ENCODE measurements at regions not wholly inside any gene's neighbourhood (a gene's known extent, or its start where the extent isn't known, plus 50 kb on each side); places are given as distances from the start of the nearest gene placed in this dataset.

DNA sequence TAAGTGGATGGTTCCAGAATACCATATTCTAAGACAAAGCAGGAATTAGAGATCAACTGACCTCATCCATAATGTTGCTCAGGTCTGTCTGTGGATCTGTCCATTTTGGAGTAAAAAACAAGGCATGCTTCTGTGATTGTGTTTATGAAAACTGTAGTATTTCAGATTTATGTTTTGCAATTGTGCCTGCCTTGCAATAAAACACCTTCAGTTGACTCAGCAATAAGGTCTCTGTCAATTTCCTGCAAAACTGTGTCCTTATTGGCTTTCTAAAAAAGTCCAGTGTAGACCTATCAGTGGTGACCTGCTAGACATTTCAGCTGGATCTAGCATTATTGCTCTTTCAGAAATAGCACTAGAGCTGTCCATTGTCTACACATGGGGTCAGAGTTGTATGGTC is 409.5 kb upstream of the AZI2 start:
- no peaks in the 10 kb centered on the region for H3K79me2 ChIP-seq (ENCODE audit: insufficient read depth, low read length)
- H2AFZ ChIP-seq (ENCODE audit: low read length): no peak overlapping the region
- no peak overlapping the region for H3K4me3 ChIP-seq (ENCODE audit: low read depth, low read length, poor library complexity, severe bottlenecking)
- no peak for TF ChIP-seq EZH2 (IDR thresholded peaks at IDR 0.05; ENCODE audit: borderline replicate concordance, low read length)
- TF ChIP-seq, protein P1, sequence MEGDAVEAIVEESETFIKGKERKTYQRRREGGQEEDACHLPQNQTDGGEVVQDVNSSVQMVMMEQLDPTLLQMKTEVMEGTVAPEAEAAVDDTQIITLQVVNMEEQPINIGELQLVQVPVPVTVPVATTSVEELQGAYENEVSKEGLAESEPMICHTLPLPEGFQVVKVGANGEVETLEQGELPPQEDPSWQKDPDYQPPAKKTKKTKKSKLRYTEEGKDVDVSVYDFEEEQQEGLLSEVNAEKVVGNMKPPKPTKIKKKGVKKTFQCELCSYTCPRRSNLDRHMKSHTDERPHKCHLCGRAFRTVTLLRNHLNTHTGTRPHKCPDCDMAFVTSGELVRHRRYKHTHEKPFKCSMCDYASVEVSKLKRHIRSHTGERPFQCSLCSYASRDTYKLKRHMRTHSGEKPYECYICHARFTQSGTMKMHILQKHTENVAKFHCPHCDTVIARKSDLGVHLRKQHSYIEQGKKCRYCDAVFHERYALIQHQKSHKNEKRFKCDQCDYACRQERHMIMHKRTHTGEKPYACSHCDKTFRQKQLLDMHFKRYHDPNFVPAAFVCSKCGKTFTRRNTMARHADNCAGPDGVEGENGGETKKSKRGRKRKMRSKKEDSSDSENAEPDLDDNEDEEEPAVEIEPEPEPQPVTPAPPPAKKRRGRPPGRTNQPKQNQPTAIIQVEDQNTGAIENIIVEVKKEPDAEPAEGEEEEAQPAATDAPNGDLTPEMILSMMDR (IDR thresholded peaks at IDR 0.05; ENCODE audit: low read length): no peak
- no peaks in the 10 kb centered on the region for H3K4me1 ChIP-seq (ENCODE audit: insufficient read depth, low read length, severe bottlenecking)
- no peaks in the 10 kb centered on the region for H3K27me3 ChIP-seq (ENCODE audit: insufficient read depth, low read length)
- no peaks in the 10 kb centered on the region for H3K9me3 ChIP-seq (ENCODE audit: low read length)
- H3K27ac ChIP-seq (ENCODE audit: low read depth, low read length, poor library complexity, severe bottlenecking): no peak overlapping the region
- no peak overlapping the region for H3K4me2 ChIP-seq (ENCODE audit: low read length)
- H4K20me1 ChIP-seq (ENCODE audit: insufficient read depth, low read length): no peaks in the 10 kb centered on the region
- no peaks in the 10 kb centered on the region for H3K9me2 ChIP-seq (ENCODE audit: low read depth, low read length)
- H3K9ac ChIP-seq (ENCODE audit: low read length): no peak overlapping the region
- H3F3A ChIP-seq (ENCODE audit: insufficient read depth, low read length): no peaks in the 10 kb centered on the region
- H3K36me3 ChIP-seq (ENCODE audit: insufficient read depth, low read length): no peaks in the 10 kb centered on the region

DNA sequence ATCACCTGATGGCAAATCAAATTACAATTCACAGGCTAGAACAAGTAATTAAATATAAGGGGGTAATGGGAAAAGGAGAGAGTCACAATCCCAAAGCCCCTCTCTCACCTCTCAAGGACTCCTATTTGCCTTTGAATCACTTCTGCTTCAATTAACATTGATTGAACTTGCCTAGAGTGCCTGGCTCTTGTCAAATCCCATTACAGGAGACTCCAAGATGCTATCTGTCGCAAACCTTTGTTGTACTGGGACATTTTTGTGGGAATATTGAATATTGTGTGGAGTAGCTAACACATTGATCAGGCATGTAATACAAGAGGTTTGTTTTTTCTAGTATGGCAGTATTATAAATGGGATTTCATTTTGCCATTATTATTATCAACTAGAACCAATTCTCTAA is 412.8 kb upstream of the AZI2 start:
- TF ChIP-seq, protein P1 (IDR thresholded peaks at IDR 0.05; ENCODE audit: low read length): no peak
- no peak for TF ChIP-seq EZH2 (IDR thresholded peaks at IDR 0.05; ENCODE audit: borderline replicate concordance, low read length)
- H3K9ac ChIP-seq (ENCODE audit: low read length): no peak overlapping the region
- H3F3A ChIP-seq (ENCODE audit: insufficient read depth, low read length): no peaks in the 10 kb centered on the region
- no peaks in the 10 kb centered on the region for H3K9me2 ChIP-seq (ENCODE audit: low read depth, low read length)
- H3K79me2 ChIP-seq (ENCODE audit: insufficient read depth, low read length): no peaks in the 10 kb centered on the region
- no peak overlapping the region for H3K4me2 ChIP-seq (ENCODE audit: low read length)
- no peak overlapping the region for H3K4me3 ChIP-seq (ENCODE audit: low read depth, low read length, poor library complexity, severe bottlenecking)
- no peaks in the 10 kb centered on the region for H4K20me1 ChIP-seq (ENCODE audit: insufficient read depth, low read length)
- H2AFZ ChIP-seq (ENCODE audit: low read length): no peak overlapping the region
- no peaks in the 10 kb centered on the region for H3K4me1 ChIP-seq (ENCODE audit: insufficient read depth, low read length, severe bottlenecking)
- no peak overlapping the region for H3K27ac ChIP-seq (ENCODE audit: low read depth, low read length, poor library complexity, severe bottlenecking)
- H3K36me3 ChIP-seq (ENCODE audit: insufficient read depth, low read length): no peaks in the 10 kb centered on the region
- H3K9me3 ChIP-seq (ENCODE audit: low read length): no peaks in the 10 kb centered on the region
- H3K27me3 ChIP-seq (ENCODE audit: insufficient read depth, low read length): no peaks in the 10 kb centered on the region

DNA sequence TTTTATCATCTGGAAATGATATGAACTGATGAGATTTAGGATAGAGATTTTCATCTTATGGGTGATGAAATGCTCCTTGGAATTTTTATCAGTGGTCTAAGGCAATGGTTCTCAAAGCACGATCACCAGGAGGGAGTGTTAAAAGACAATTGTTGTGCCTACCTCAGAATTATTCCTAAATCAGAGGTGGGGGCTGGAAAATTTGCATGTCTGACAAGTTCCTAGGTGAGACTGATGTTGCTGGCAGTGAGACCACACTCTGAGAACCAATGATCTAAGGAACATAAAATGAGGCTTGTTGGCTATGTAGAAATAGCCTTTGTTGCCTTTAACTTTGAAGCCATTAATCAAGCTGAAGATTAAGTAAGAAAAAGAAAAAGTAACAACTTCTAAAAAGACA is 416.6 kb upstream of the AZI2 start:
- no peaks in the 10 kb centered on the region for H3K27me3 ChIP-seq (ENCODE audit: insufficient read depth, low read length)
- no peaks in the 10 kb centered on the region for H3K9me2 ChIP-seq (ENCODE audit: low read depth, low read length)
- H3K27ac ChIP-seq (ENCODE audit: low read depth, low read length, poor library complexity, severe bottlenecking): no peak overlapping the region
- H4K20me1 ChIP-seq (ENCODE audit: insufficient read depth, low read length): no peaks in the 10 kb centered on the region
- no peaks in the 10 kb centered on the region for H3K9me3 ChIP-seq (ENCODE audit: low read length)
- no peaks in the 10 kb centered on the region for H3K79me2 ChIP-seq (ENCODE audit: insufficient read depth, low read length)
- no peaks in the 10 kb centered on the region for H3K4me1 ChIP-seq (ENCODE audit: insufficient read depth, low read length, severe bottlenecking)
- no peak overlapping the region for H3K4me3 ChIP-seq (ENCODE audit: low read depth, low read length, poor library complexity, severe bottlenecking)
- no peak overlapping the region for H3K4me2 ChIP-seq (ENCODE audit: low read length)
- H3K9ac ChIP-seq (ENCODE audit: low read length): no peak overlapping the region
- no peaks in the 10 kb centered on the region for H3K36me3 ChIP-seq (ENCODE audit: insufficient read depth, low read length)
- H2AFZ ChIP-seq (ENCODE audit: low read length): no peak overlapping the region
- no peak for TF ChIP-seq EZH2 (IDR thresholded peaks at IDR 0.05; ENCODE audit: borderline replicate concordance, low read length)
- TF ChIP-seq, protein P1 (IDR thresholded peaks at IDR 0.05; ENCODE audit: low read length): no peak
- no peaks in the 10 kb centered on the region for H3F3A ChIP-seq (ENCODE audit: insufficient read depth, low read length)
